HFFc6 (cell line): ENCODE measurements at regions not wholly inside any gene's neighbourhood (a gene's known extent, or its start where the extent isn't known, plus 50 kb on each side); places are given as distances from the start of the nearest gene placed in this dataset.

Experiments
- DNase-seq: peaks from one replicate; pipeline ENCODE4 v3.0.0-alpha.2; 2018
- H3K27ac Mint-ChIP-seq: 2 replicates; pipeline ENCODE4 v1.8.0; 2020; ENCODE audit warnings: mild to moderate bottlenecking, mixed read lengths
- H3K27me3 Mint-ChIP-seq: 2 replicates; pipeline ENCODE4 v1.8.0; 2021; ENCODE audit warnings: mild to moderate bottlenecking, moderate library complexity, mixed read lengths; ENCODE audit not compliant: insufficient read depth
- H3K36me3 Mint-ChIP-seq: 2 replicates; pipeline ENCODE4 v1.8.0; 2021; ENCODE audit warnings: low read depth, mixed read lengths
- H3K4me1 Mint-ChIP-seq: 2 replicates; pipeline ENCODE4 v1.8.0; 2020; ENCODE audit warnings: low read depth, mixed read lengths
- H3K4me3 Mint-ChIP-seq: 2 replicates; pipeline ENCODE4 v1.8.0; 2020; ENCODE audit warnings: mild to moderate bottlenecking, moderate library complexity, mixed read lengths
- H3K9me3 Mint-ChIP-seq: 2 replicates; pipeline ENCODE4 v1.8.0; 2020; ENCODE audit warnings: mild to moderate bottlenecking, mixed read lengths
- TF ChIP-seq, protein P1 (sequence below): fragments of 200-600 bp; sonication (generic); IDR thresholded peaks from 2 replicates; pipeline ENCODE4 v1.5.0; 2021; ENCODE audit warnings: antibody characterized with exemption, mild to moderate bottlenecking

DNA sequence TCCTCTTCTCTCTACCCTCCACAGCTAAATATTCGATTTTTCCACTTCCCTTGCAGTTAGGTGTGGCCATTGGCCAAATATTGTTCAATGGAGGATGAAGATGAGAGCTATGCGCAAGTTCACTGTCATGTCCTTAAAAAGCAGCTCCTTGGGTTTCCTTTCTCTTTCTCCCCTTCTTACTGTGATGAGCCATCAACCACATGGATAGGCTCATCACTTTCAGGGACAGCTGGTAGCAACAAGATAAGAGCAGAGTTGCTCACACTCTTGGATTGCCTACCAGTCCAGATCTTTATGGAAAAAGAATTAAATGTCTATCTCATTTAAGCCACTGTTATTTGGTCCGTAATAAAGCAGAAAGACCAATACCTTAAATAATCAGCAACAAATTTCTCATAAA, 377.0 kb downstream of the DDX10 start:
- TF ChIP-seq, protein P1, sequence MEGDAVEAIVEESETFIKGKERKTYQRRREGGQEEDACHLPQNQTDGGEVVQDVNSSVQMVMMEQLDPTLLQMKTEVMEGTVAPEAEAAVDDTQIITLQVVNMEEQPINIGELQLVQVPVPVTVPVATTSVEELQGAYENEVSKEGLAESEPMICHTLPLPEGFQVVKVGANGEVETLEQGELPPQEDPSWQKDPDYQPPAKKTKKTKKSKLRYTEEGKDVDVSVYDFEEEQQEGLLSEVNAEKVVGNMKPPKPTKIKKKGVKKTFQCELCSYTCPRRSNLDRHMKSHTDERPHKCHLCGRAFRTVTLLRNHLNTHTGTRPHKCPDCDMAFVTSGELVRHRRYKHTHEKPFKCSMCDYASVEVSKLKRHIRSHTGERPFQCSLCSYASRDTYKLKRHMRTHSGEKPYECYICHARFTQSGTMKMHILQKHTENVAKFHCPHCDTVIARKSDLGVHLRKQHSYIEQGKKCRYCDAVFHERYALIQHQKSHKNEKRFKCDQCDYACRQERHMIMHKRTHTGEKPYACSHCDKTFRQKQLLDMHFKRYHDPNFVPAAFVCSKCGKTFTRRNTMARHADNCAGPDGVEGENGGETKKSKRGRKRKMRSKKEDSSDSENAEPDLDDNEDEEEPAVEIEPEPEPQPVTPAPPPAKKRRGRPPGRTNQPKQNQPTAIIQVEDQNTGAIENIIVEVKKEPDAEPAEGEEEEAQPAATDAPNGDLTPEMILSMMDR: no peak
- Mint-ChIP-seq H3K9me3 (no peaks in the 10 kb centered on the region; the same call in 1 of the 2 replicates), H3K27me3 (no peaks in the 10 kb centered on the region), H3K27ac (no peak overlapping the region), H3K4me3 (no peak overlapping the region), H3K36me3 (no peaks in the 10 kb centered on the region; the same call in 1 of the 2 replicates), H3K4me1 (peaks cover 42% of the 10 kb centered on the region)
- no peak for DNase-seq

DNA sequence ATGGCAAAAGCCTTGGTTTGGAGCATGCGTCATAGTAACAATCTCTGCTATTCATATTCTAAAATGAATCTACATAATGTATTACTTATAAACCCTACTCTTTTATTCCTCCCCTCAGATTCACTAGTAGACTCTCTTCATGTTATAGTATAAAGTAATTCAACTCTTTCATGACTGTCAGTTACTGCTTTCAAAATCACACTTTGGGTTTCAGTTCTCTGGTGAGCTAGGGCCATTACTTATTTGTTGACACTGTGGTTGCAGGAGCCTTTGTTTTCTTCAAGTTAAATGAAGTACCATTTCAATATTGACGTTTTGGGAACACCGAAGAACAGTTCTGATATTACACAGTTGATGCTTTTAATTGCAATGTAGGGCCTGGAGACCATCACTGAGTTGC, 378.4 kb downstream of the DDX10 start:
- Mint-ChIP-seq H3K9me3 (no peaks in the 10 kb centered on the region; the same call in 1 of the 2 replicates), H3K36me3 (no peaks in the 10 kb centered on the region; the same call in 1 of the 2 replicates), H3K4me1 (peaks cover 35% of the 10 kb centered on the region), H3K27ac (no peak overlapping the region), H3K27me3 (no peaks in the 10 kb centered on the region), H3K4me3 (no peak overlapping the region)
- DNase-seq: no peak
- TF ChIP-seq, protein P1: no peak

DNA sequence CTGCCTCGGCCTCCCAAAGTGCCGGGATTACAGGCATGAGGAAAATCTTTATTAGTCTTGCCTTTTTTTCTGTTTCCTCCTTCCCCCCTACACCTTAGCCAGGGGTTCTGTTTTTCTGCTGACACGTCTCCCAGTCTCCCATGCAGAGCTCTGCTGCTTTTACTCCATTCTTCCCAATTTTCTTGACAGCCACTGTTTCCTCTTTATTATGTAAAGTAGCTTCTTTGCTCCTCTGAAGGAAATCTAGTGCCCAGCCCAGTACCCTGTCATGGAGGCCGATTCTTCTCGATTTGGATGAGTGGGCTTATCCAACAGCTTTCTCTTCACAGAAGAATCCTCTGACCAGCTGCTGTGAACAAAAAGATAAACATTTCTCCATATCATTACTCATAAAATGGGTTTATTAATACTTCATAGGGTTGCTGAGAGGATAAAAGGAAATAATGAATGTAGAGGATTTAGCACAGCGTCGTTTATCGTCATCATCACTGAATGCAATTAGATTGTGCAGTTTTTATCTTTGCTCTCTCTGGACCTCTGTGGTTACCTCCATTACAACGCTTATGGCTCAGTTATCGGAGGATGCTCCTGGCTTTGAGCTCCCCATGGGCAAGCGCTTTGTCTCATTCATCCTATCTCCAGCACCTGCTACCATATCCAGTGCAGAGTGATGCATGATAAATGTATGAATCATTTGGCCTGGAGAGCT, 375.6 kb upstream of the C11orf87 start:
- Mint-ChIP-seq H3K36me3 (no peaks in the 10 kb centered on the region), H3K9me3 (no peaks in the 10 kb centered on the region; the same call in 1 of the 2 replicates), H3K4me1 (peaks cover 11% of the 10 kb centered on the region), H3K27me3 (no peaks in the 10 kb centered on the region), H3K27ac (no peak overlapping the region), H3K4me3 (no peak overlapping the region)
- TF ChIP-seq, protein P1: no peak
- DNase-seq: no peak

DNA sequence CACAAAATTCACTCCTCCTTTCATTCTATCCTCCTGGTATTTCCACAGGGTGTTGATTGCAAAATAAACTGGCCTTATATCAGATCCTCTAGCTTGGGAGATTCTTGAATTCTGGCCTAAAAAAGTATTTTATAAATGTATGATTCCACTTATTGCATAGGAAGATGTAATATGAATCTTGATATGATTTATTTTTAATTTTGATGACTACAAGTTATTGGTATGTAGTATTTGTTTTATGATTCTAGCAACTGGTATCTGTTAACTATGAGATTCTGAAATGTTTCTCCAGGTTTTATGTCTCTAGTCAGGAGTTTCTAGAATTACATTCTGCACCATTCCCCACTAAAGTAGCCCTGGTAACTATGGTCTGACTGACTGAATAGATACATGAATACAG, 373.9 kb upstream of the C11orf87 start:
- Mint-ChIP-seq H3K27ac (no peak overlapping the region), H3K4me1 (0 out of 2 replicates have a peak, but pooled peaks cover 6% of the 10 kb centered on the region), H3K36me3 (no peaks in the 10 kb centered on the region), H3K27me3 (no peaks in the 10 kb centered on the region; the same call in 1 of the 2 replicates), H3K9me3 (no peaks in the 10 kb centered on the region; the same call in 1 of the 2 replicates), H3K4me3 (no peak overlapping the region)
- TF ChIP-seq, protein P1: no peak
- no peak for DNase-seq

GRCh38 chr11:109051200-109051599, 370.8 kb upstream of the C11orf87 start:
- Mint-ChIP-seq H3K4me1 (0 out of 2 replicates have a peak, but pooled peaks cover 6% of the 10 kb centered on the region), H3K4me3 (no peak overlapping the region), H3K36me3 (no peaks in the 10 kb centered on the region), H3K9me3 (no peaks in the 10 kb centered on the region; the same call in 1 of the 2 replicates), H3K27ac (no peak overlapping the region), H3K27me3 (no peaks in the 10 kb centered on the region; the same call in none of the 2 replicates)
- TF ChIP-seq, protein P1: no peak
- DNase-seq: no peak
